ENCODE measurements at regions not wholly inside any gene's neighbourhood (a gene's known extent, or its start where the extent isn't known, plus 50 kb on each side); places are given as distances from the start of the nearest gene placed in this dataset.

GRCh38 chr1:239817801-239818200 lies 273.9 kb upstream of the FMN2 start:
- DNase-seq (ENCODE audit: low read depth in 1 of 2, low spot score in 1 of 2), result no peak

GRCh38 chr1:239819096-239819495 lies 272.6 kb upstream of the FMN2 start:
- no peak for DNase-seq (ENCODE audit: low read depth in 1 of 2, low spot score in 1 of 2)

- DNase-seq (ENCODE audit: low read depth in 1 of 2, low spot score in 1 of 2), result no peak
Observed at GRCh38 chr1:239819756-239820250, 271.9 kb upstream of the FMN2 start.

- no peak for DNase-seq (ENCODE audit: low read depth in 1 of 2, low spot score in 1 of 2)
Observed at GRCh38 chr1:239823852-239824251, 267.8 kb upstream of the FMN2 start.

GRCh38 chr1:239826211-239826610 lies 265.5 kb upstream of the FMN2 start:
- no peak for DNase-seq (ENCODE audit: low read depth in 1 of 2, low spot score in 1 of 2)

- DNase-seq (ENCODE audit: low read depth in 1 of 2, low spot score in 1 of 2), result no peak
Observed at GRCh38 chr1:239826736-239827135, 264.9 kb upstream of the FMN2 start.

- no peak for DNase-seq (ENCODE audit: low read depth in 1 of 2, low spot score in 1 of 2)
Observed at GRCh38 chr1:239829535-239829934, 262.1 kb upstream of the FMN2 start.

GRCh38 chr1:239831577-239832355 lies 259.9 kb upstream of the FMN2 start:
- no peak for DNase-seq (ENCODE audit: low read depth in 1 of 2, low spot score in 1 of 2)

- DNase-seq (ENCODE audit: low read depth in 1 of 2, low spot score in 1 of 2), result no peak
Observed at GRCh38 chr1:239833723-239834122, 258.0 kb upstream of the FMN2 start.

- no peak for DNase-seq (ENCODE audit: low read depth in 1 of 2, low spot score in 1 of 2)
Observed at GRCh38 chr1:239835946-239836440, 255.7 kb upstream of the FMN2 start.

GRCh38 chr1:239840336-239840735 lies 251.3 kb upstream of the FMN2 start:
- DNase-seq (ENCODE audit: low read depth in 1 of 2, low spot score in 1 of 2), result no peak

GRCh38 chr1:239840790-239841189 lies 250.9 kb upstream of the FMN2 start:
- no peak for DNase-seq (ENCODE audit: low read depth in 1 of 2, low spot score in 1 of 2)

- DNase-seq (ENCODE audit: low read depth in 1 of 2, low spot score in 1 of 2), result no peak
Observed at GRCh38 chr1:239841631-239842030, 250.1 kb upstream of the FMN2 start.

GRCh38 chr1:239843541-239843940 lies 248.1 kb upstream of the FMN2 start:
- no peak for DNase-seq (ENCODE audit: low read depth in 1 of 2, low spot score in 1 of 2)

- no peak for DNase-seq (ENCODE audit: low read depth in 1 of 2, low spot score in 1 of 2)
Observed at GRCh38 chr1:239844833-239845232, 246.8 kb upstream of the FMN2 start.

GRCh38 chr1:239854922-239855321 lies 236.8 kb upstream of the FMN2 start:
- DNase-seq (ENCODE audit: low read depth in 1 of 2, low spot score in 1 of 2), result no peak

GRCh38 chr1:239856067-239856466 lies 235.6 kb upstream of the FMN2 start:
- no peak for DNase-seq (ENCODE audit: low read depth in 1 of 2, low spot score in 1 of 2)

GRCh38 chr1:239856924-239857323 lies 234.8 kb upstream of the FMN2 start:
- DNase-seq (ENCODE audit: low read depth in 1 of 2, low spot score in 1 of 2), result no peak

- no peak for DNase-seq (ENCODE audit: low read depth in 1 of 2, low spot score in 1 of 2)
Observed at GRCh38 chr1:239858057-239858456, 233.6 kb upstream of the FMN2 start.

- no peak for DNase-seq (ENCODE audit: low read depth in 1 of 2, low spot score in 1 of 2)
Observed at GRCh38 chr1:239858529-239858928, 233.2 kb upstream of the FMN2 start.

GRCh38 chr1:239861985-239862384 lies 229.7 kb upstream of the FMN2 start:
- no peak for DNase-seq (ENCODE audit: low read depth in 1 of 2, low spot score in 1 of 2)

- DNase-seq (ENCODE audit: low read depth in 1 of 2, low spot score in 1 of 2), result no peak
Observed at GRCh38 chr1:239868058-239868832, 223.4 kb upstream of the FMN2 start.
